K562 (cell line): ENCODE measurements at regions not wholly inside any gene's neighbourhood (a gene's known extent, or its start where the extent isn't known, plus 50 kb on each side); places are given as distances from the start of the nearest gene placed in this dataset.

Source experiments
- ATAC-seq: fragments of 200-7000 bp; cut with Tn5 transposase; 3 replicates; pipeline ENCODE4 v1.9.1; 2020; ENCODE audit warnings: moderate library complexity
- BruUV-seq: library from RNA; stranded (reverse); fragments of 400-500 nt; replicated peaks from 2 replicates; lab custom pipeline; 2021; lab: Mats Ljungman, UMichigan
- CTCF ChIA-PET: fragments of 300-600 bp; formaldehyde crosslinking; extraction: SDS; loops from one replicate; lab custom pipeline; 2021; ENCODE audit warnings: low intra/inter-chr PET ratio; lab: Yijun Ruan, JAX
- POLR2A ChIA-PET: fragments of 300-600, 350-650 bp; sonication (Branson Sonifier 250); formaldehyde crosslinking; extraction: SDS; loops from one replicate; lab custom pipeline; 2021; ENCODE audit warnings: antibody characterized with exemption, inconsistent platforms; lab: Yijun Ruan, JAX
- DNase-seq, 4 experiments: peaks; one replicate each; pipeline versions ENCODE4 v3.0.0 to v3.0.0-alpha.2; 2011 to 2018; ENCODE audit warnings: low spot score in 3 of 4, mixed read lengths in 3 of 4; ENCODE audit errors: extremely low read depth in 1 of 4
- FAIRE-seq: peaks from 2 replicates; lab custom pipeline; 2011; peaks lifted over from hg19 to GRCh38; lab: Jason Lieb, UNC
- H2AFZ ChIP-seq: 2 replicates; pipeline ENCODE4 v1.6.0; 2011; ENCODE audit warnings: low read depth, low read length, control low read depth, inconsistent platforms
- H3K27ac ChIP-seq: fragments of 200-600 bp; 3 replicates; pipeline ENCODE4 v1.8.0; 2011; ENCODE audit warnings: low read depth, mild to moderate bottlenecking, control low read depth, inconsistent platforms, low read length, moderate library complexity, mixed read lengths; ENCODE audit errors: extremely low read depth
- H3K27me3 ChIP-seq, 2 experiments: fragments of 300-600 bp in 1 of 2; 2 replicates in 1 of 2; 3 replicates in 1 of 2; pipeline versions ENCODE4 v1.6.0 to v1.8.0; 2011; ENCODE audit warnings: inconsistent platforms in 2 of 2, low read length in 2 of 2, mild to moderate bottlenecking in 1 of 2, mixed read lengths in 1 of 2, moderate library complexity in 1 of 2; ENCODE audit not compliant: control insufficient read depth in 2 of 2, insufficient read depth in 2 of 2
- H3K36me3 ChIP-seq: fragments of 300-600 bp; 3 replicates; pipeline ENCODE4 v1.8.0; 2011; ENCODE audit warnings: mild to moderate bottlenecking, low read length, inconsistent platforms; ENCODE audit not compliant: control insufficient read depth, insufficient read depth
- H3K4me1 ChIP-seq, 2 experiments: fragments of 200-600 bp in 1 of 2; replicated peaks in 1 of 2; 2 replicates in 1 of 2; 3 replicates in 1 of 2; pipeline versions ENCODE4 v1.5.1 to v1.8.0; 2011; ENCODE audit warnings: inconsistent platforms in 2 of 2, low read length in 2 of 2, mild to moderate bottlenecking in 1 of 2, mixed read lengths in 1 of 2, moderate library complexity in 1 of 2; ENCODE audit not compliant: control insufficient read depth in 2 of 2, insufficient read depth in 2 of 2
- H3K4me2 ChIP-seq: 2 replicates; pipeline ENCODE4 v1.6.1; 2011; ENCODE audit warnings: low read length, control low read depth, inconsistent platforms, mixed read lengths; ENCODE audit not compliant: insufficient read depth
- H3K4me3 ChIP-seq: fragments of 200-600 bp; sonication (generic), shearing (Covaris generic); 2 replicates; pipeline ENCODE4 v1.5.1; 2016; ENCODE audit warnings: control low read depth, inconsistent platforms
- H3K79me2 ChIP-seq: fragments of 200-600 bp; 3 replicates; pipeline ENCODE4 v1.8.0; 2011; ENCODE audit warnings: low read length, inconsistent platforms; ENCODE audit not compliant: control insufficient read depth, insufficient read depth
- H3K9ac ChIP-seq, 2 experiments: 2 replicates each; pipeline versions ENCODE4 v1.6.0 to v1.6.1; 2011; ENCODE audit warnings: low read depth in 2 of 2, low read length in 2 of 2, control low read depth in 1 of 2, inconsistent platforms in 1 of 2, mild to moderate bottlenecking in 1 of 2, mixed read lengths in 1 of 2; ENCODE audit not compliant: insufficient read depth in 1 of 2
- H3K9me1 ChIP-seq: one replicate; pipeline ENCODE4 v1.6.0; 2011; ENCODE audit warnings: inconsistent platforms, mild to moderate bottlenecking, low read length, moderate library complexity; ENCODE audit not compliant: control insufficient read depth, insufficient read depth
- H3K9me3 ChIP-seq: replicated peaks from 2 replicates; pipeline ENCODE4 v1.5.1; 2011; ENCODE audit warnings: low read depth, low read length, inconsistent platforms; ENCODE audit not compliant: control insufficient read depth, insufficient read depth
- H4K20me1 ChIP-seq: replicated peaks from 2 replicates; pipeline ENCODE4 v1.6.1; 2011; ENCODE audit warnings: low read length, inconsistent platforms, mixed read lengths; ENCODE audit not compliant: control insufficient read depth, insufficient read depth
- E2F8 ChIP-seq: fragments of 450-650 bp; IDR thresholded peaks from 2 replicates; pipeline ENCODE4 v1.7.1; 2018; ENCODE audit warnings: mild to moderate bottlenecking, low read depth; ENCODE audit not compliant: partially characterized antibody
- EGR1 ChIP-seq: fragments of 450-650 bp; conservative IDR thresholded peaks from 2 replicates; pipeline ENCODE4 v1.6.1; 2017; ENCODE audit warnings: mild to moderate bottlenecking
- ELF1 ChIP-seq: fragments of 200-800 bp; sonication (Bioruptor generic); IDR thresholded peaks from 2 replicates; pipeline ENCODE4 v1.6.1; 2016; ENCODE audit warnings: missing genetic modification characterization, missing compliant biosample characterization
- ETS2 ChIP-seq: IDR thresholded peaks from 2 replicates; pipeline ENCODE4 v1.6.1; 2016; ENCODE audit warnings: borderline replicate concordance, missing genetic modification characterization, mild to moderate bottlenecking, moderate library complexity, missing compliant biosample characterization; ENCODE audit not compliant: poor library complexity, severe bottlenecking
- ETV6 ChIP-seq, 3 experiments: fragments of 150-350 bp in 1 of 3; sonication (generic) in 1 of 3; formaldehyde crosslinking in 1 of 3; IDR thresholded peaks; 2 replicates each; pipeline versions ENCODE4 v1.6.1 to v1.8.0; 2014 to 2022; ENCODE audit warnings: borderline replicate concordance in 2 of 3, low read depth in 2 of 3, antibody characterized with exemption in 1 of 3, low read length in 1 of 3, mild to moderate bottlenecking in 1 of 3, missing genetic modification reagents in 1 of 3
- KDM4B ChIP-seq, 2 experiments: fragments of 450-650 bp in 1 of 2; sonication (generic) in 1 of 2; IDR thresholded peaks; 2 replicates each; pipeline ENCODE4 v1.6.1; 2016 to 2017; ENCODE audit warnings: borderline replicate concordance in 2 of 2, antibody characterized with exemption in 1 of 2, low read depth in 1 of 2, mild to moderate bottlenecking in 1 of 2
- MAFG ChIP-seq: fragments of 450-650 bp; conservative IDR thresholded peaks from 2 replicates; pipeline ENCODE4 v1.6.1; 2016; ENCODE audit warnings: missing genetic modification characterization, missing compliant biosample characterization
- NELFE ChIP-seq: IDR thresholded peaks from 2 replicates; pipeline ENCODE4 v1.6.1; 2011; ENCODE audit warnings: mild to moderate bottlenecking; ENCODE audit not compliant: insufficient read depth, insufficient read length
- NFIX ChIP-seq: fragments of 250-450 bp; sonication (Bioruptor Pico); IDR thresholded peaks from 2 replicates; pipeline ENCODE4 v1.4.0; 2020; ENCODE audit warnings: low read depth, mild to moderate bottlenecking, moderate library complexity
- SIRT6 ChIP-seq: IDR thresholded peaks from one replicate; pipeline ENCODE4 v1.6.1; 2012; ENCODE audit warnings: low read depth, mild to moderate bottlenecking, control low read depth, inconsistent platforms, low read length, moderate library complexity
- TCF15 ChIP-seq: fragments of 250-450 bp; sonication (Bioruptor Pico); IDR thresholded peaks from 2 replicates; pipeline ENCODE4 v1.8.0; 2022; ENCODE audit warnings: moderate library complexity, mild to moderate bottlenecking, inconsistent platforms
- ZNF324 ChIP-seq: fragments of 250-450 bp; sonication (Bioruptor Pico); IDR thresholded peaks from 2 replicates; pipeline ENCODE4 v1.4.0; 2020; ENCODE audit warnings: mild to moderate bottlenecking
- ZNF398 ChIP-seq: fragments of 250-450 bp; sonication (Bioruptor Pico); IDR thresholded peaks from 2 replicates; pipeline ENCODE4 v1.8.0; 2021; ENCODE audit warnings: moderate library complexity, mild to moderate bottlenecking, inconsistent platforms
- WGBS: fragments of 100-300 bp; shearing (Covaris generic); methylation state at CpG from one replicate; pipeline ENCODE4 v1.1.6; 2016; ENCODE audit warnings: low coverage, mixed read lengths; ENCODE audit not compliant: insufficient coverage; ENCODE audit errors: missing lambda C conversion rate; 5-methylcytosine and 5-hydroxymethylcytosine counted together
- in situ Hi-C: fragments of 300-500 bp; cut with MboI; formaldehyde crosslinking; loops from 4 replicates; pipeline ENCODE4 v1.15.0; 2018; ENCODE audit warnings: inconsistent platforms, mixed read lengths
- intact Hi-C: fragments of 100-400 bp; cut with micrococcal nuclease; formaldehyde crosslinking; loops from 2 replicates; pipeline ENCODE4 v1.14.2; 2022

- H3K9me3 ChIP-seq, result no peaks in the 10 kb centered on the region
- no peaks in the 10 kb centered on the region for H3K9me1 ChIP-seq
- H3K36me3 ChIP-seq, result no peaks in the 10 kb centered on the region
- 15% methylated on average over 2 of the region's 2 CpGs for WGBS
- no peak overlapping the region for H3K4me2 ChIP-seq
- ChIA-PET CTCF (no interaction called here), POLR2A (no interaction called here)
- no TSS peak for BruUV-seq
- no peak overlapping the region for H3K4me3 ChIP-seq
- DNase-seq (no peak), ATAC-seq (no peak), FAIRE-seq (no peak)
- in situ Hi-C loops, result loop anchor here (10.0 kb wide), 1 partner anchor 306 kb away; no protein-coding TSS in a partner anchor
- no peaks in the 10 kb centered on the region for H4K20me1 ChIP-seq
- H2AFZ ChIP-seq, result no peak overlapping the region
- no peak overlapping the region for H3K9ac ChIP-seq
- H3K79me2 ChIP-seq, result no peaks in the 10 kb centered on the region
- intact Hi-C loops, result loop anchor here (5.0 to 10.0 kb wide), 2 partner anchors 126 to 246 kb away; no protein-coding TSS in a partner anchor
- H3K27ac ChIP-seq, result no peak overlapping the region
- H3K27me3 ChIP-seq, result peaks cover 2 to 6% of the 10 kb centered on the region in 2 experiments; a peak in 2 of 5 replicates
- no peak for TF ChIP-seq EGR1
- TF ChIP-seq ETS2 (tag), result no peak
- TF ChIP-seq TCF15, result no peak
- no peak for TF ChIP-seq NELFE
- no peak for TF ChIP-seq ELF1
- no peak for TF ChIP-seq KDM4B (IDR thresholded peaks at IDR 0.05; ENCODE audit: borderline replicate concordance in 2 of 2, low read depth in 1 of 2)
- TF ChIP-seq MAFG (tag), result no peak
- no peak for TF ChIP-seq SIRT6
- no peak for TF ChIP-seq E2F8
- no peak for TF ChIP-seq ZNF324
- no peak for TF ChIP-seq NFIX (CRISPR knock-in tag)
- TF ChIP-seq ZNF398 (CRISPR knock-in tag), result no peak
- TF ChIP-seq ETV6 (IDR thresholded peaks at IDR 0.05; ENCODE audit: borderline replicate concordance in 1 of 2, low read depth in 2 of 2, low read length in 1 of 2), result no peak
- no peak for TF ChIP-seq ETV6 (CRISPR knock-in tag; IDR thresholded peaks at IDR 0.05; ENCODE audit: borderline replicate concordance)
- peaks cover 0 to 5% of the 10 kb centered on the region in 2 experiments; a peak in 2 of 5 replicates for H3K4me1 ChIP-seq
Observed at GRCh38 chr3:71958533-71958932, 173.6 kb upstream of the PROK2 start.
